HL-60 (cell line): ENCODE measurements at regions not wholly inside any gene's neighbourhood (a gene's known extent, or its start where the extent isn't known, plus 50 kb on each side); places are given as distances from the start of the nearest gene placed in this dataset.

Source experiments
- DNase-seq, 2 experiments: peaks; one replicate each; pipeline ENCODE4 v3.0.0-alpha.2; 2010 to 2020; ENCODE audit warnings: low read depth in 1 of 2, low spot score in 1 of 2
- H3K27ac ChIP-seq: fragments of 250-450 bp; sonication (Bioruptor Pico); replicated peaks from 2 replicates; pipeline ENCODE4 v1.5.1; 2020; ENCODE audit warnings: mild to moderate bottlenecking, moderate library complexity
- H3K27me3 ChIP-seq: fragments of 250-450 bp; sonication (Bioruptor Pico); 2 replicates; pipeline ENCODE4 v1.5.1; 2021; ENCODE audit warnings: mild to moderate bottlenecking, moderate library complexity; ENCODE audit not compliant: insufficient read depth, poor library complexity, severe bottlenecking
- H3K4me3 ChIP-seq: replicated peaks from 2 replicates; pipeline ENCODE4 v1.5.1; 2011; ENCODE audit warnings: mild to moderate bottlenecking, control low read depth, low read length; ENCODE audit not compliant: insufficient read depth
- CTCF ChIP-seq: IDR thresholded peaks from one replicate; pipeline ENCODE4 v1.5.1; 2011; ENCODE audit warnings: low read length, control low read depth, inconsistent platforms; ENCODE audit not compliant: insufficient read depth
- GABPA ChIP-seq: IDR thresholded peaks from 2 replicates; pipeline ENCODE4 v1.6.1; 2012; ENCODE audit warnings: low read depth
- POLR2AphosphoS5 ChIP-seq: IDR thresholded peaks from 2 replicates; pipeline ENCODE4 v1.6.1; 2012; ENCODE audit warnings: low read depth
- REST ChIP-seq: IDR thresholded peaks from 2 replicates; pipeline ENCODE4 v1.6.1; 2012; ENCODE audit warnings: low read depth; ENCODE audit not compliant: insufficient replicate concordance
- SPI1 ChIP-seq: IDR thresholded peaks from 2 replicates; pipeline ENCODE4 v1.6.1; 2012; ENCODE audit warnings: low read depth, mild to moderate bottlenecking, borderline replicate concordance

- TF ChIP-seq POLR2AphosphoS5 (no peak), CTCF (no peak), SPI1 (no peak), REST (no peak), GABPA (no peak)
- Histone ChIP-seq H3K4me3 (no peak overlapping the region), H3K27ac (no peak overlapping the region), H3K27me3 (no peaks in the 10 kb centered on the region)
- DNase-seq, result no peak
Observed at GRCh38 chr14:34161351-34162082, 210.6 kb upstream of the EGLN3 start.

GRCh38 chr14:34160619-34161018 lies 209.7 kb upstream of the EGLN3 start:
- Histone ChIP-seq H3K27ac (no peak overlapping the region), H3K27me3 (no peaks in the 10 kb centered on the region), H3K4me3 (no peak overlapping the region)
- TF ChIP-seq POLR2AphosphoS5, result no peak
- TF ChIP-seq REST, result no peak
- no peak for TF ChIP-seq CTCF
- TF ChIP-seq GABPA, result no peak
- TF ChIP-seq SPI1, result no peak
- DNase-seq, result no peak

GRCh38 chr14:34157651-34158050 lies 206.8 kb upstream of the EGLN3 start:
- Histone ChIP-seq H3K27me3 (no peaks in the 10 kb centered on the region), H3K4me3 (no peak overlapping the region), H3K27ac (no peak overlapping the region)
- DNase-seq, result no peak
- no peak for TF ChIP-seq CTCF
- TF ChIP-seq SPI1, result no peak
- no peak for TF ChIP-seq POLR2AphosphoS5
- no peak for TF ChIP-seq GABPA

GRCh38 chr14:34147461-34147860 lies 196.6 kb upstream of the EGLN3 start:
- DNase-seq, result no peak

More at GRCh38 chr14:34147461-34147860, 196.6 kb upstream of the EGLN3 start:
- TF ChIP-seq GABPA (no peak), SPI1 (no peak), POLR2AphosphoS5 (no peak), REST (no peak), CTCF (no peak)
- Histone ChIP-seq H3K27me3 (peaks cover 2% of the 10 kb centered on the region), H3K27ac (no peak overlapping the region), H3K4me3 (no peak overlapping the region)
